Hippocampal formation (tissue), 2 donors: ENCODE measurements at regions not wholly inside any gene's neighbourhood (a gene's known extent, or its start where the extent isn't known, plus 50 kb on each side); places are given as distances from the start of the nearest gene placed in this dataset.
"Not testable (repeated sequence)": the region's sequence is repeated elsewhere in the genome, so short reads cannot be mapped to it uniquely, and the experiment has no call there.

Source experiments
- DNase-seq, 2 donors: peaks; one replicate each; lab custom pipeline; 2025; lab: John Stamatoyannopoulos, UW

GRCh38 chr21:15278279-15278678, 213.5 kb upstream of the NRIP1 start:
- no peak for DNase-seq

- DNase-seq: no peak
These were observed 214.1 kb upstream of the NRIP1 start for GRCh38 chr21:15278851-15279250.

DNA sequence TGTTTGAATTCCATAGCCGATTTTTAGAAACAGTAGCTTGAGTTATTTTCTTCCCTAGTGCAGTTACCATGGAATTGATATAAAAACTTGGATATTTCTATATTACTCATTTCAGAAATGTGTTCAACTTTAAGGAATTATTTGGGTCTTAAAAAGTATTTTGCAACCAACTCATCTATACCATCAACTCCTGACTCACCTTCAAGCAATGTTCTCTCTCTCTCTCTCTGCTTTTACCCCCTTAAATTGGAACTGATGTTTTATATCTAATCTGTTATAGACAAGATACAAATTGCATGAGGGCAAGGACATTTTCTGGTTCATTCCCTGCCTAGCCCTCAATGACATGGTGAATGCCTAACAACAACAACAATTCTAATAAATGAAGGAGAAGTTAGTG, 214.7 kb upstream of the NRIP1 start:
- DNase-seq: no peak

- no peak for DNase-seq
These were observed 216.9 kb upstream of the NRIP1 start for GRCh38 chr21:15281714-15282113.

DNA sequence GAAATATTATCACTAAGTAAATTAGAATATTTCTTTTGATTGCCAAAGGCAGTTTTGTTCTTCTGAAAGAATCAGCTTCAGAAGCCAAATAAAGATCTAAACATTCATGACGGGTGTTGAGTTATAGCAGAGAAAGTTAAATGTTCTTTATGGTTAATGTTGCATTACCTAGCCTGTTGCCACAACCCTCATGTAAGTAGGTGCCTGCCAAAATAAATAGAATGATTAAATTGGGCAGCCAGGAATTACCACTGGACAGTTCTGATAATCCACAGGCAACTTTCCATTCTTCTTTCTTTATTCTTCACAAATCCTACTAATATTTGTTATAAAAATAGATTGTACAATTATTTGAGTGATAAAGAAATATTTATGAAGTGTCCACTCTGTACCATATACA, 217.9 kb upstream of the NRIP1 start:
- DNase-seq: no peak

GRCh38 chr21:15283138-15283537, 218.3 kb upstream of the NRIP1 start:
- no peak for DNase-seq

DNA sequence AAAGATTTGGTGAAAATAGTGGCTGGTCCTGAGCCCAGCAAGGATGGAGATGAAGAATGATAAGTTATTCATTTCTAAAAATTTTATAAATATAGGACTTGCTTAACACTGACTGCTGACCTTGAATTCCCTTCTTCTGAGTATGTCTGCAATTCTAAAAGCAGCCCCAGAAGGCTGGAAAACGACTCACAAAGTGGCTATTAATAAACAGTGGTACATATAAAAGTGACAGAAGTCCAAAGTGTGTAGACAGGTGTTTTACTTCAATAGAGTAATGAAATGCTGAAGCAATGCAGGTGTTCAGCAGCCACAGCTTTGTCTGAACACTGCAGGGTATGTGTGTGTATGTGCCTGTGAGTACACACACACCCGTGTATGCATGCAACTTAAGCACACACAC, 219.0 kb upstream of the NRIP1 start:
- DNase-seq: no peak

GRCh38 chr21:15285556-15285955, 220.8 kb upstream of the NRIP1 start:
- DNase-seq: no peak

DNA sequence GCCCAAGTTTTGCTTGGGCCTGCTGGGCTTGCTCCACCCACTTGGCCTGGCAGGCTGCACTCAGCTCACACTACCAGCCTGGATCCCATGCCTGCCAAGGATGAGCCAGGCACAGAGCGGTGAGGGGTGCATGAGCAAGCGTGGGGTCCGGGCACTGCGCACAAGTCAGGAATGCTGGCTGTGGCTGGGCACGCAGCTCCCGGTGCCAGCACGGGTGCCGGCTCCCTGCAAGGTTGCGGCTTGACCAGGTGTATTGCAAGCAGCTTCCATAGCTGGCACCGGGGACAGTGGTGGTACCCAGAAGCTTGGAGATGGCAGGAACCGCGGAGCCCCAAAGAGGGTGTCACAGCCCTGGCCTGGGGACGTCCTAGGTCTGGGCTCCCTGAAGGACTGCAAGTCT, 224.4 kb upstream of the NRIP1 start:
- DNase-seq: no peak

GRCh38 chr21:15289896-15290841, 225.4 kb upstream of the NRIP1 start:
- DNase-seq: no peak

DNA sequence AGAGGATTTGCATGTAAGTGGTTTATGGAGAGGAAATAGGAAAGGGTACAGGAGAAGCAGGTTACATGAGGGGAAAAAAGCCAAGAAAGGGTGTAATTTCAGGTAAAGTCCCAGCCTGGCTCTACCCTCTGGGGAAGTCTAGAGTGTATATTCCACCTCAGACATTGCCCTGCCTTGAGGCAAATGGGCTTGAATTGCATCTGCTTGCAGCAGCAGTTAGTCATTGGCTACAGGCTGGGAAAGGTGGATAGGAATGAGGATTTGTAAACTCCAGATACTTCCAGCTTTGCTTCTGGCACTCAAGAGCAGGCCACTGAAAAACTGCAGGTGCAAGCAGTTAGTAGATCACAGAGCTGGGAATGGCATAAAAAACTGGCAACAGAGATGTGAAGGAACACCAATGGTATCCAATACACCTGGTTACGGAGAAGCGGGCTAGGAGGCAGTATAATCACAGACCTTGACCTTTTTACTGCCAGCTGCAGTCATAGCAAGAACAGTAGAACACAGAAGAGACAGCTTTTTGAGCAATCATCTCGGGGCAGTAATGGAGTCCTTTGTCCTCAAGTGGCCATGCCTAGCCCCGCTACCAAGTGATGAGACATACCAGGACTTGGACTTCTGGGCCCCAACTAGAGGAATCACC, 226.9 kb upstream of the NRIP1 start:
- DNase-seq: no peak

DNA sequence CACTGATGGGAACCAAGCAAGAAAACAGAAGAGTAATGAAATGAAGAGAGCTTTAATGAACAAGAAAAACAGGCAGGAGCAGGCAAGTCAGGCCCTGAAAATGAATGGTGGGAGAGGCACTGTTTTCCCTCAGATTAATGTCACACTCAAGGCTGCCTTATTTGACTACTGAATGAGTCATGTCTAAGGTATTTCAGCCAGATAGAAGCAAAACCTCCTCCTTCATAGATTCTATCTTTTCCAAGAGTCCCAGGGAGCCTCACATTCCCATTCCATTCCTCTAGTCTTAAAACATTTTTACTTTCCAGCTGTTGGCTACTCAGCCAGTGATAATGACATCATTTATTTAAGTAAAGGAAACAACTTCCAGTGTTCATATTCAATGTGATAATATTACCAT, 228.4 kb upstream of the NRIP1 start:
- DNase-seq: no peak

GRCh38 chr21:15295875-15296274, 231.1 kb upstream of the NRIP1 start:
- no peak for DNase-seq

GRCh38 chr21:15297824-15298223, 233.0 kb upstream of the NRIP1 start:
- no peak for DNase-seq

- no peak for DNase-seq
These were observed 233.5 kb upstream of the NRIP1 start for GRCh38 chr21:15298306-15298705.

GRCh38 chr21:15298755-15299154, 234.0 kb upstream of the NRIP1 start:
- not testable (repeated sequence) for DNase-seq

GRCh38 chr21:15300131-15300530, 235.3 kb upstream of the NRIP1 start:
- no peak for DNase-seq

DNA sequence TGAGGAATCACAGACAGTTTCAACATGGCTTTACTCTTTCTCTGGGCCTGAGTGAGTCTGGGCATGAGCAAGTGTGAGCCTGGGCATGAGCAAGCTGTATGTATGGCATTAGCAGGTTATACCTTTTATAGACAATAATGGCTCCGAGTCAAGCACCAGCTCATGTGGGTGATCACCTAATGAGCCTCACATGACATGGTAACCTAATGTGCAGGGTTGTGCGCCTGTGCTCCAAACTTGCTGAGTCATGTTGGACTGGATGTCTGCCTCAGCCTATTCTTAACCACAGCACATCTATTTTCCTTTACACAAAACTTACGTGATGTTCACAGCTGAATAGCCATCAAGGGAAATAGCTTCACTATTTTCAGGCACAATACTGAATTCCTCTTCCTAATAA, 236.2 kb upstream of the NRIP1 start:
- DNase-seq: no peak

GRCh38 chr21:15301736-15302135, 236.9 kb upstream of the NRIP1 start:
- DNase-seq: no peak

GRCh38 chr21:15306271-15306670, 241.5 kb upstream of the NRIP1 start:
- DNase-seq: no peak

GRCh38 chr21:15308333-15308732, 243.5 kb upstream of the NRIP1 start:
- no peak for DNase-seq

DNA sequence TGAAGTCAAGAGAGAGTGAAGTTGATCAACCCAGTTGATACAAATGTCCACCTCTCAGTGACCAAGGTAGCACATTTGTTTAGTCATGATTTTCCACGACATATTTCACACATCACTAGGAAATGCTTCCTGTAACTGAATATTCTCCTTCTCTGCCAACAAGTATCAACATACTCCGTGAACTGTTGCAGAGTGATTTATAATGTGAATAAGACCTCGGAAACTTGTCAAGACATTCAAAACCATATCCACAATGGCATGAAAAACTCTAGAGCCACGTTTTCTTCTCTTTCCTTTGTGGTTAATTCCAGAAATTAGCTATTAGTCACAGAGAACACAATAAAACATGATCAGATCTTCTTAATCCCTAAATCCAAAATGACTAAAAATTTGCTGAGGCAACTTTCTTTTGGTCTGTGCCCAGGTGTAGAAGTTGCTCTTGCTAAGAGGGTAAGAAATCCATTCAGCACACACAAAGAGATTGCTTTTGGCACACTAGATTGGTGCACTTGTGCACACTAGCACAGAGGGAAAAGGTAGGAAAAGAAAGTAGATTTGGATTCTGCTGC, 244.3 kb upstream of the NRIP1 start:
- no peak for DNase-seq

- no peak for DNase-seq
These were observed 244.9 kb upstream of the NRIP1 start for GRCh38 chr21:15309721-15310120.
